ENCODE measurements at regions not wholly inside any gene's neighbourhood (a gene's known extent, or its start where the extent isn't known, plus 50 kb on each side); places are given as distances from the start of the nearest gene placed in this dataset.

- no peak overlapping the region for H3K4me3 ChIP-seq
- H3K4me1 ChIP-seq = no peaks in the 10 kb centered on the region
- no peaks in the 10 kb centered on the region for H3K27me3 ChIP-seq
- TF ChIP-seq, protein P1, sequence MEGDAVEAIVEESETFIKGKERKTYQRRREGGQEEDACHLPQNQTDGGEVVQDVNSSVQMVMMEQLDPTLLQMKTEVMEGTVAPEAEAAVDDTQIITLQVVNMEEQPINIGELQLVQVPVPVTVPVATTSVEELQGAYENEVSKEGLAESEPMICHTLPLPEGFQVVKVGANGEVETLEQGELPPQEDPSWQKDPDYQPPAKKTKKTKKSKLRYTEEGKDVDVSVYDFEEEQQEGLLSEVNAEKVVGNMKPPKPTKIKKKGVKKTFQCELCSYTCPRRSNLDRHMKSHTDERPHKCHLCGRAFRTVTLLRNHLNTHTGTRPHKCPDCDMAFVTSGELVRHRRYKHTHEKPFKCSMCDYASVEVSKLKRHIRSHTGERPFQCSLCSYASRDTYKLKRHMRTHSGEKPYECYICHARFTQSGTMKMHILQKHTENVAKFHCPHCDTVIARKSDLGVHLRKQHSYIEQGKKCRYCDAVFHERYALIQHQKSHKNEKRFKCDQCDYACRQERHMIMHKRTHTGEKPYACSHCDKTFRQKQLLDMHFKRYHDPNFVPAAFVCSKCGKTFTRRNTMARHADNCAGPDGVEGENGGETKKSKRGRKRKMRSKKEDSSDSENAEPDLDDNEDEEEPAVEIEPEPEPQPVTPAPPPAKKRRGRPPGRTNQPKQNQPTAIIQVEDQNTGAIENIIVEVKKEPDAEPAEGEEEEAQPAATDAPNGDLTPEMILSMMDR (IDR thresholded peaks at IDR 0.05) = no peak
- TF ChIP-seq POLR2AphosphoS5 (IDR thresholded peaks at IDR 0.05) (no peak), POLR2A (IDR thresholded peaks at IDR 0.05) (no peak), EP300 (IDR thresholded peaks at IDR 0.05) (no peak)
- ATAC-seq (ENCODE audit: low FRiP score in 2 of 2) (no peak), DNase-seq (no peak)
- no peak overlapping the region for H3K27ac ChIP-seq
- 68 to 77% methylated on average over 4 of the region's 4 CpGs for WGBS, 2 donors
- H3K9me3 ChIP-seq = no peaks in the 10 kb centered on the region
- H3K36me3 ChIP-seq = no peaks in the 10 kb centered on the region
These were observed 54.7 kb downstream of the IRX3 start for GRCh38 chr16:54231919-54232318.

- ATAC-seq (ENCODE audit: low FRiP score in 2 of 2) (no peak), DNase-seq (no peak)
- H3K27ac ChIP-seq = no peak overlapping the region
- H3K36me3 ChIP-seq = no peaks in the 10 kb centered on the region
- no peak overlapping the region for H3K4me3 ChIP-seq
- 50 to 57% methylated on average over 1 of the region's 1 CpG for WGBS, 2 donors
- no peaks in the 10 kb centered on the region for H3K4me1 ChIP-seq
- TF ChIP-seq POLR2AphosphoS5 (IDR thresholded peaks at IDR 0.05) (no peak), POLR2A (IDR thresholded peaks at IDR 0.05) (no peak), EP300 (IDR thresholded peaks at IDR 0.05) (no peak)
- TF ChIP-seq, protein P1 (IDR thresholded peaks at IDR 0.05) = no peak
- no peaks in the 10 kb centered on the region for H3K27me3 ChIP-seq
- no peaks in the 10 kb centered on the region for H3K9me3 ChIP-seq
These were observed 55.3 kb downstream of the IRX3 start for GRCh38 chr16:54231336-54231735.

DNA sequence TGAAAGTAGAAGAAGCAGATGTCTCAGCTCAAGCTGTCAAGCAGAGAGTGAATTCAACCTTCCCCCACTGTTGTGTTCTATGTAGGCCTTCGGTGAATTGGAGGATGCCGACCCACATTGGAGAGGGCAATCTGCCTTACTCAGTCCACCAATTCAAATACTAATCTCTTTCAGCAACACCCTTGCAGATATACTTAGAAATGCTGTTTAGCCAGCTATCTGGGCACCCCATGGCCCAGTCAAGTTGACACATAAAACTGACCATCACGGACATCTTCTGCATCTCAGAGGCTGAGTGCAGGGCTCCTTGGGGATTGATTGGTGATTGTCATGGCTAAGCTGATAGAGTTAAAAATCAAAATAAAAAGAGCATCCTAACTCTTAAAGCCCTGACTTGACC lies 58.3 kb downstream of the IRX3 start:
- ATAC-seq (ENCODE audit: low FRiP score in 2 of 2) (no peak), DNase-seq (no peak)
- Histone ChIP-seq H3K9me3 (no peaks in the 10 kb centered on the region), H3K27me3 (no peaks in the 10 kb centered on the region), H3K36me3 (no peaks in the 10 kb centered on the region), H3K27ac (no peak overlapping the region), H3K4me1 (no peaks in the 10 kb centered on the region), H3K4me3 (no peak overlapping the region)
- TF ChIP-seq POLR2A (IDR thresholded peaks at IDR 0.05) (no peak), EP300 (IDR thresholded peaks at IDR 0.05) (no peak), POLR2AphosphoS5 (IDR thresholded peaks at IDR 0.05) (no peak)
- TF ChIP-seq, protein P1 (IDR thresholded peaks at IDR 0.05) = no peak
- 94 to 98% methylated on average over 2 to 3 of the region's 3 CpGs for WGBS, 2 donors

GRCh38 chr16:54226296-54227010 lies 60.1 kb downstream of the IRX3 start:
- Histone ChIP-seq H3K27ac (no peak overlapping the region), H3K9me3 (no peaks in the 10 kb centered on the region), H3K36me3 (no peaks in the 10 kb centered on the region), H3K27me3 (no peaks in the 10 kb centered on the region), H3K4me1 (no peaks in the 10 kb centered on the region), H3K4me3 (no peak overlapping the region)
- ATAC-seq (ENCODE audit: low FRiP score in 2 of 2) (no peak), DNase-seq (no peak)
- TF ChIP-seq EP300 (IDR thresholded peaks at IDR 0.05) = no peak
- TF ChIP-seq, protein P1 (IDR thresholded peaks at IDR 0.05) = no peak
- WGBS, 2 donors = 87 to 91% methylated on average over 10 of the region's 10 CpGs

- 78 to 87% methylated on average over 2 of the region's 2 CpGs for WGBS, 2 donors
- TF ChIP-seq POLR2A (IDR thresholded peaks at IDR 0.05) (no peak), POLR2AphosphoS5 (IDR thresholded peaks at IDR 0.05) (no peak), EP300 (IDR thresholded peaks at IDR 0.05) (no peak)
- TF ChIP-seq, protein P1 (IDR thresholded peaks at IDR 0.05) = no peak
These were observed 66.9 kb downstream of the IRX3 start for GRCh38 chr16:54219709-54220108.

More at GRCh38 chr16:54219709-54220108, 66.9 kb downstream of the IRX3 start:
- ATAC-seq (ENCODE audit: low FRiP score in 2 of 2) (no peak), DNase-seq (no peak)
- Histone ChIP-seq H3K4me3 (no peak overlapping the region), H3K36me3 (no peaks in the 10 kb centered on the region), H3K27ac (no peak overlapping the region), H3K27me3 (no peaks in the 10 kb centered on the region), H3K9me3 (no peaks in the 10 kb centered on the region), H3K4me1 (no peaks in the 10 kb centered on the region)
